A172 (cell line): ENCODE measurements at regions not wholly inside any gene's neighbourhood (a gene's known extent, or its start where the extent isn't known, plus 50 kb on each side); places are given as distances from the start of the nearest gene placed in this dataset.
"Not testable (repeated sequence)": the region's sequence is repeated elsewhere in the genome, so short reads cannot be mapped to it uniquely, and the experiment has no call there.

Source experiments
- DNase-seq: peaks from one replicate; pipeline ENCODE4 v3.0.0-alpha.2; 2015; ENCODE audit warnings: low spot score

DNA sequence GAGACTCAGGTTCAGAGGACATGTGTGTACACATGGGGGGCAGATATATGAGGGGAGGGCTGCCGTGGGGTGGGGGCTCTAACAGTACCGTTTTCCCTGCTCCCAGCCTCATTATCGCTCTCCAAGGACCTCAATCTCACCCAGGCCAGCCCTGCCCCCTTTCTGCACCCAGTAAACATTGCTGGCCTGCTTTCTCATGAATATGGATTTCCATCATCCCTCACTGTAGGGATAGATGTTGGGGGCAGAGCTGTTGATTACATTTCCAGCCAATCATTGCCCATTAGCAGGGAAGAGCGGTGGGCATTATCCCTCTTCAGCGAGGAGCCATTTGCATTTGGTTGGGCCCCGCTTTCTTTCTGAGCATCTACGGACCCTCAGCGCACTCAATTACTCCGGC lies 273.8 kb downstream of the RPS6KC1 start:
- no peak for DNase-seq

DNA sequence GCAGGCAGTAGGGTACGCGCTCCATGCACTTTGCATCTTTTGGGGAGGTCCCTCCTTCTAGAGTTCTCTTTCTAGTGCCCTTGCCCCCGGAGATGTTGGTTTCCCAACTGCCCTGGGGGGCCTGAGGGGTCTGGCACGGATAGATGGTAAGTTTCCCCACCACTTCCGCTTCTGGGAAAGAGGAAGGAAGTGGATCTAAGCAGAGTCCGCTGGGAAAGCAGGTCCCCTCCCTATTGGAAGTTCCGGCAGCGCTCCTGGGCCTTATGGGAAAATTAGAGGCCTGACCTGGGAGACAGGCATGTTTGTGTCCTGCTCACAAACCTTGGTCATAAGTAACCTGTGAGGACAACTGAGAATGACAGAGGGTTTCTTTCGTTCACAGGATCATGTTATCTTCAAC lies 274.4 kb downstream of the RPS6KC1 start:
- no peak for DNase-seq

DNA sequence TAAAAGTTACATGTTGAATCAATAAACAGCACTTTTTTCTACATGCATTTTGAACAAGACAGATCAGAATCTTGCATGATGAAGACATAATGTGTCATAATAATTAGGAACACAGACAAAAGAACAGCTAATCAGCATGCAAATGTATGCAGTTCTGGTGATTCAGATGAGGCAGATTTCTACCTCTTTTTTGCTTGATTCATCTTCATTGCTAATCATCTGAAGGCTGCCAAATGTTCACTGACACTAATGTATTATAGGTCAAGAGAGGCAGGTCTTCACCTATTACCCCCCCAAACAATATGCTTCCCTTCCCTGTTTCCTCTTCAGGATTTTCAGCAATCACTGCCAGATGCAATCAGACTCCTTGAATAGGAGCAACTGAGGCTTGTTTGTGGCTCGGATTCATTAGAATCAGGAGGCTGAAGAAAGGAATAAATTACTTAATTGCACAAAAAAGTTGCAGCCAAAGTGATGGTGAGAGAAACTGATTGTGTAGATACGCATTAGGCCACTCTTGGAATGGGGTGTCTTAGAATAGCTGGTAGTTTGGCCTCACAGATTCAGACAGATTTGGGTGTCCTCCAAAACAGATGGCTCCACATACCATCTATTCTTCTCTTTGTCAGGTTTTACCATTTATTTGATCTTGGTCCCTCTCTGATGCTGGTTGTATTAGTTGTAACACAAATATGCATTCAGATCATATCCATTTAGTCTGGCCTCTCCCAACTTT lies 275.4 kb downstream of the RPS6KC1 start:
- no peak for DNase-seq

DNA sequence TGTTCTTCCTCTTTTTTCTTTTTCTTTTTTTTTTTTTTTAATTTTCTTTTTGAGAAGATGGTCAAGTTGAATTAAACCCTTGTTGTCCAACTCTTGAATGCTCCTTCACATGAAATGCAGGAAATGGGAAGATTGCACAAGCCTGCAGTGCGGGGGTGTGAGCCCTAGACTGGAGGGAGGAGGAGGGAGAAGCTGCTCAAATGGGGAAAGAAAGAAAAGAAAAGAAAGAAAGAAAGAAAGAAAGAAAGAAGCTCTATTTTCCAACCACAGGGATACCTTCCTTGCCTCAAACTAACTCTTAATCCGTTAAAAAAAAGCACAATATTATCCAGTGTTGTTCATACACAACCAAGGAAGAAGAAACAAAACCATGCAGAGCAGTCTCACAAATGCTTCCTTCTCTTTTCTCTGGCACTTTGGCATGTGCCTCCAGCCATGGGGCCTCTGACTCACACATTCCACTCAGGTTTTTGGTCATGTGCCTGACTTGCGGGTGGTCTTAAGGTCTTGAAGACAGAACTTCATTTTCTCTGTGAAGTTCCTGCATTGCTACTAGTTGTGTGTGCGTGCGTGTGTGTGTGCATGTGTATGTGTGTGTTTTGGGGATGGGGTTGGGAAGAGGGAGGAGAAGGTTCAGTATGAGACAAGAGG lies 276.1 kb downstream of the RPS6KC1 start:
- peak; percentile 63 for DNase-seq

DNA sequence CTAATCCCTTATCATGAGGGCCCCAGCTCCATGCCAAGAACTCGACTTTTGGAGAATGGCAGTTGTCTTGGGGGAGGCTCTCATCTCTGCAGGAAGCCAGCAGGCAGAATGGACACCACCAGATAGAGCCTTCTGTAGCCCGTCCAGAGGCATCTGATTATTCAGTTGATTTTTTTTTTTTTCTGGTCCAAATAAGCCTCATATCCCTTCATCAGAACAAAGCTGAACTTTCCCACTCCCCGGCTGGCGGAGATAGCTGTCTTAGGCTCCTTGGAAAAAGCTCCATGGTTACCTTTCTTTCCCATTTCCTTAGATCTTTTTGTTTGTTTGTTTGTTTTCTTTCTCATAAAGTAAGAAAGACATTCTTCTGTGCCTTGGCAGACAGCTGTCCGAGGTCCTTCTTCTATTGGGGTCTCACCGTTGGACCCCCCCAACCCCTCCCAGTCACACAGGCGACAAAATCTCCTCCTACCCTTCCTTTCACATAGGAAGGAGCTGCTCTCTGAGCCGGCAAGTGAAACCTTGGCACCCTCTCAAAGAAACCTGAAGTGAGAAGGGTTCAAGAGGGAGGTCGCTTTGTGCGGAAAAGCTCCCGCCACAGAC lies 278.5 kb downstream of the RPS6KC1 start:
- no peak for DNase-seq

DNA sequence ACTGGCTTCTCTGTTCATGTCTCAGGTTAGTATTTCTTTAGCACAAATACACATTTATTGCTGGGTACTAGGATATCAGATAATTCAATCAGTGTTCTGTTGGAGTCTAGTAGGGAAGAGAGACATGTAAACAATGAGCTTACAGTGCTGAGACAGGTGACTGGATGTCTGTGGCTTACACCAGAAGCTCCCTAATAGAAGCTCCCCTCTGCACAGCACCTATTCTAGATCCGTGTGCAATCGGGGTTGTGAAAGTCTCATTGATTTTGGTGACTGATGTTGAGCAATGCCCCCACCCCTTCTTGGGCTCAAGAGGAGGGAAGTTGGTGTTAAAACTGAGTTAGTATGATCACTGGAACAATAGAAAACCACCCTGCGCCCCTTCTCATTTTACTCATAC lies 279.2 kb downstream of the RPS6KC1 start:
- DNase-seq, result no peak

DNA sequence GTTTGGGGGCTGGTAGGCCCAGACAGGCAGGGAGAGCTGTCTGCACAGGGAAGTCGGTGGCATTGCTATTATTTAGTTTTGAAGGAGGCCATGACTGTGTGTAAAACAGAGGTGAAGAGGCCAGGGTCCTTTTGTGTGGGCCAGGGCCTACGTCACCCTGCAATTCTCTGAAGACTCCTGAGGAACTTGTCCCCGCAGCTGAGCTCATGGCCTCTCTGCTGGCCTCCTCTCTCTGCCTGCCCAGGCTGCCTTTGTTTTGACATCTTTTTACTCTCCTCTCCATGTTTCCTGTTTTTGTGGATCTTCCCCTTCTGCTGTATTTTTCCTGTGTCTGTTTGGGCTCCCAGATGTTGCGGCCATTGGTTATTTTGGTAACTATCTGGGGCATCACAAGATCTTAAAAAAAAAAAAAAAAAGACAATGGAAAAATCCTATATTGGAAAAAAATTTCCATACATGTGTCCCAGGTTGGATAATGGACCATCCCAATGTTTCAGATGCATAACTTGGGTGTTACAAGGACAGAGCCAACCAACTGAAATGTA lies 280.7 kb downstream of the RPS6KC1 start:
- no peak for DNase-seq

DNA sequence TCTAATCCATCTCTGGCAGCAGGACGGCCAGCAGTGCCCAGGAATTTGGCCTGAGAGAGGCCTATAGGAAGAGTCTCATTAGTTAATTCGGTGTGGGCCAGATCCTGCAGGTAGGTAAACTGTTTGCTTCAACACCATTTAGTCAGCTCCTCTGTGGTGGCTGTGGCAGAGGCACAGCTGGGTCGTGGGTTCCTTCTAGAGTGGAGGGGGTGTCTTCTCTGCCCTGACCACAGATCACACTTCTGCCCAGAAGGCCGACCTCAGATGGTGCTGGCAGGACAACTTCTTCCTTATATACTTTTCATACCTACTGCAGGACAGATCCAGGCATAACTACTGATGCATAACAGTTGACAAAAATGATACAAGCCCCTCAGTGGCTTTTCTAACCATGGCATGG lies 281.4 kb downstream of the RPS6KC1 start:
- DNase-seq, result no peak

DNA sequence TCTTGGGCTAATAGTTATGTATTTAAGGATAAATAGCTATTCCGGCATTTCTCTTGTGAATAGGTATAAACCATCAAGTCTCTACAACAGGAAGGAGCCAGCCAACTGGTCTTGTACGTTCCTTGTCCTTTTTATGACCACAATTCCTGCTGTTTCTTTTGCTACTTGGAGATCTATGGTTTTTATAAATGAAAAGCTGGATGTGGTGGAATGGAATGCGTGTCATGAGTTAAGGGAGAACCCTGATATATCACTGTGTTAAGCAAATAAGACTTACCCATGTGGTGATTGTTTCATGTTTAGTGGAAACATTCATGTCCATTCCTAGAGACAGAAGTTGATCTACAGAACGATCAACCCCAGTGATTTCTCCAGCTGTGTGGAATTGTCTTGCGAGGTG lies 282.1 kb downstream of the RPS6KC1 start:
- no peak for DNase-seq

DNA sequence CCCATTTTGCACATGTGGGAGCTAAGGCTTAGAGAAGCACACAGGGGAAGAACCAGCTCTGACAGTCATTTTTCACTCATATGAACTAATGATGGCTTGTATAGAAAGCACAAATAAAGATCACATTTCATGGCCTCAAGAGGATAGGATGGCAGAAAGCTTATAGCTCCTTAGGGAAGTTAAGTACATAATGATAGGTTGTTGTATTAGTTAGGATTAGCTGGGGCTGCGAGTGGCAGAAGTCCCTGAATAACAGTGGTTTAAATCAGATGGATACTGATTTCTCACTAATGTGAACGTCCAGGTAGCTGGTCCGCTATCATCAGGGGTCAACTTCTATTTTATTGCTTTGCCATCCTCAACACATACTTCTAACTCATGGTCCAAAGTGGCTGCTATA lies 284.0 kb downstream of the RPS6KC1 start:
- DNase-seq, result no peak

DNA sequence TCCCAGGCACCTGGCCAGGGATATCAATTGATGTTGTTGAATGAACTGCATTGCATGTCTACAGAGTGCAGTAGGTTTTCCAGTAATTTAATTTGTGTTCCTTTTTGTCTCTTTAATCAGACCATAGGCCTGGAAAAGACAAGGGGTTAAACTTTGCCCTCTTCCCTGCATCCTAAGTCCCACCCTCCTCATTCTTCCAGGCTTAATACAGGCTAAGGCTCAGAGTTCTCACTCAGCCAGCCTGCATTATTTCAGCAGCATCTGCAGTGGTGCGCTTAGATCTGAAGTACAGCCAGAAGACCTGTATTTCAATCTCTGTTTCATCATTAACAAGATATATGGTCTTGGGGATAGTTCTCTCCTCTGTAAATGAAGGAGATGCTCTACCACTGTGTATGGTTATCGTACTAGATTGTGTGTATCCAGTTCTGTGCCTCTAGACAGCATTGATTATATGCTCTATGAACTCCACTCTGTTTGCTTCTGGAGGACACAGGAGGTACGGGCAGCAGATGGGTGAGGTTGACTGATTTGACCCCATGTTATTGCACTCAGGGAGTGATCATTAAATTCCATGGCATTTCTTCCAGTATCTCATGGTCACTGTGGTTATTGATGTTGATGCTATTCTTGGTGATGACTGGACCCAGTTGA lies 286.1 kb downstream of the RPS6KC1 start:
- no peak for DNase-seq

DNA sequence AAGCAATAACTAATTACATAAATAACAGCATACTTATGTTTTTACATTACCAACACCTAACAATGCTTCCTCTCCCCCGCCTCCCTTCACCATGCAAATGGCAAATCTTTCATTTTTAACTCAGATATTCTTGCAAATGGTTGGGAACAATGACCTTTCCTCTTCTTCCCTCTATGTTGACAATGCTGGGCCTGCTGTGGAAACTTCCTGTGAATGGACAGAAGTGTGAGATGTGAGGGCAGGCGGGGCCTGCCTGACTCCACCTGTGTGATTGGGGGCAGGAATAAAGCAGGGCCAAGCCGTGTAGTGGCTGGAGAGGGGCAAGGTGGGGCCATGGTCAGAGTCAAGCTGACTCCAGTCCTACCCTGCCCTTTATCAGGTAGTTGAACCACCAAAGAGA lies 289.6 kb downstream of the RPS6KC1 start:
- DNase-seq, result no peak

DNA sequence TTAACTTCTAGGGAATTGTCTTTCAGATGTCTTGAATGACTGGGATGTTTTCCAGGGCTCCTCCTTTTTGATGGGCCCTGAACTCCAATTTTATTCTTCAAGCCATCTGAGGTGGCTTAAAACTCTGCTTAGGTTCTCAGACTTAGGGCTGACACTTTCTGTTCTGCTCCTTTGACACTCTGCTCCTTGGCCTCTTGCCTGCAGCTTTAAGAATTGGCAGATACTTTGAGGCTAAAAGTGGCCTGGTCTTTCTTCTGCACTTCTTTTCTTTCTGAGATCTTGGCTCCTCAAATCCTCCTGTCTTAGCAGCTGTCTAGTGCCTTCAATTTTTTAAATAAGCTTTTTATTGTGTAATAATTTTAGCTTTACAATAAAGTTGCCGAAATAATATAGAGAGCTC lies 294.6 kb downstream of the RPS6KC1 start:
- no peak for DNase-seq

DNA sequence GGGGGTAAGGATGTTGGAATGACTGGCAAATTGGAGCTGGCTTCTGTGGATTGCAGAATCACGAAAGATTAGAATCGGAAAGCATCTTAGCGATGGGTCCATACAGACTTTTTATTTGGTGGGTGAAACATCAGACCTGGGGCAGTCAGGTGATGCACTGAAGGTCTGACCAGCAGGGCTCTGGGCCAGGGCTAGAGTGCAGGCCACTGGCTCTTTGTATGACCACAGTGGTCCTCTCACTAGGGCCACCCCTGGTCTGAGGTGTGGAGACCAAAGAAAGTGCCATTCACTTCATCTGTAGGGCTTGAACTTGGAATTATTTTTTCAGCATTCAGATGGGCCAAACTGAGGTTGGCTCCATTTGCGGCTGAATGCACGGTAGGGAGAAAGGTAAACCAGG lies 306.4 kb downstream of the RPS6KC1 start:
- no peak for DNase-seq

DNA sequence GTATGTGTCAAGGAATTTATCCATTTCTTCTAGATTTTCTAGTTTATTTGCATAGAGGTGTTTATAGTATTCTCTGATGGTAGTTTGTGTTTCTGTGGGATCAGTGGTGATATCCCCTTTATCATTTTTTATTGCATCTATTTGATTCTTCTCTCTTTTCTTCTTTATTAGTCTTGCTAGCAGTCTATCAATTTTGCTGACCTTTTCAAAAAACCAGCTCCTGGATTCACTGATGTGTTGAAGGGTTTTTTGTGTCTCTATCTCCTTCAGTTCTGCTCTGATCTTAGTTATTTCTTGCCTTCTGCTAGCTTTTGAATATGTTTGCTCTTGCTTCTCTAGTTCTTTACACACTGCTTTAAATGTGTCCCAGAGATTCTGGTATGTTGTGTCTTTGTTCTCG lies 307.3 kb downstream of the RPS6KC1 start:
- not testable (repeated sequence) for DNase-seq

DNA sequence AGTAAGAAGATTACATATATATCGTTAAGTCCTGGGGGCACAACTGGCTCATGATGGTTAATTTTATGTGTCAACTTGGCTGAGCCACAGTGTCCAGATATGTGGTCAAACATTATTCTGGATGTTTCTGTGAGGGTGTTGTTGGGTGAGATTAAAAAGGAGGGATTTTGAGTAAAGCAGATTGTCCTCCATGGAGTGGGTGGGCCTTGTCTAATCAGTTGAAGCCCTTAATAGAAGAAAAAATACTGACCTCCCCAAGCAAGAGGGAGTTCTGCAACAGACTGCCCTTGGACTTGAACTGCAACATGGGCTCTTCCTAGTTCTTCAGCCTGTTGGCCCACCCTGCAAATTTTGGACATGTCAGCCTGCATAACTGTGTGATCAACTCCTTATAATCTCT lies 311.6 kb downstream of the RPS6KC1 start:
- no peak for DNase-seq

DNA sequence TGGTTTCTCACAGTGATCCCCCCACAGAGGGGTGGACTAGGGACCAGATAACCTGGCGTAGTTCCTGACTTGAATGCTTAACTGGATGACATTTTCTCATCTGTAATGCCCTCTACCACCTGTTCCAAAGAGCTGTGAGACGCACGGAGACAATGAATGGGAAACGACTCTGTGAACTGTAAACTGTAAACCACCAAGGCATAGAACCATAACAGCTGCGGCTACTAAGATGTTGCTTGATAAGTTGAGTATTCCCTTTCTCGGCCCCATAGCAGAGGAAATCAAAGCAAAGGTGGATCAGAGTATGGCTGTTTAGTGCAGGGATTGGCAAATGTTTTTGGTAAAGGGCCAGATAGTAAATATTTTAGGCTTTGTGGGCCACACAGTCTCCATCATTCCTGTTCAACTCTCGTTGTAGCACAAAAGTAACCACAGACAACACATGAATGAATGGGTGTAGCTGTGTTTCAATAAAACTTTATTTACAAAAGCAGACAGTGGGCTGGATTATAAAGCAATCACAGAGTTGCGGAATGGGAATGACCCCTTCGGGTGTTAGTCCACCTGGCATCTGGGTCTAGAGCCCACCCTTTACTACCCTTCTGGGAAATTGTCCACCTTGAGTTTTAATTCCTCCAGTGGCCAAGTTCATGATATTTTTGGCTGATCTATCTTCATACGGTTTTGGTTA lies 315.2 kb downstream of the RPS6KC1 start:
- DNase-seq, result no peak

DNA sequence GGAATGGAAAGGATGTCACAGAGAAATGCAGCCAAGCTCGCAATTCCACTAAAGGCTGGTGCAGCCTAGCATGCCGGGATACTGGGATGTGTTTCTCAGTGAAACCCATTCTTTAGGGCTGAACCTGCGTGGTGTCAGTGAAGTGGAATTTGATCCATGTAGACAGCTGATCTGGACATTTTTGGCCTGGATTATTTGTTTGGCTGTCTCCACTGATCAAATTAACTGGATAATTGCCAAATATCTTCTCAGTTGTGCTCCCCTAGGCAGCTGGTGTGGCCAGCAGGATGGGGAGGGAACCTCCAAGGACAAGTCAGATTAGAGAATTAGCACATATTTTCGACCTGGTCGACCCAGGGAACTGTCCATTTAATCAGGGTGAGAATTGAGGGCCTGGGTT lies 318.4 kb downstream of the RPS6KC1 start:
- DNase-seq, result no peak

DNA sequence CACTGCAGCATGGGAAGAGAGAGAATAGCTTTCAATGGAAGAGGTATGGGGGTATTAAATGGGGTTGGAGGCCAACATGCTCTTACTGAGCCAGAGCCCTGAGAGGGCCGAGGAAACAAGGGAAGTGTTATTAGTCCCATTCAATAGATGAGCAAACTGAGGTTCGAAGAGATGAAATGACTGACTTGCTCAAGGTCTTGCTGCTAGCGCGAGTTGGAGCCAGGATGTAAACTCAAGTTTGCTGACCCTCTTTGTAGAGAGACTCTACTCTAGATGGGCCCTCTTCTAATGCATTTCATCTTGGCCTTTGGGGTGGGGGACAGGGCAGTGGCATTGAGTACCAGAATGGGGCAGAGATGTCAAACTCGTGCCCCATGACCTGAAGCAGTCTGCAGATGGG lies 319.5 kb downstream of the RPS6KC1 start:
- no peak for DNase-seq

DNA sequence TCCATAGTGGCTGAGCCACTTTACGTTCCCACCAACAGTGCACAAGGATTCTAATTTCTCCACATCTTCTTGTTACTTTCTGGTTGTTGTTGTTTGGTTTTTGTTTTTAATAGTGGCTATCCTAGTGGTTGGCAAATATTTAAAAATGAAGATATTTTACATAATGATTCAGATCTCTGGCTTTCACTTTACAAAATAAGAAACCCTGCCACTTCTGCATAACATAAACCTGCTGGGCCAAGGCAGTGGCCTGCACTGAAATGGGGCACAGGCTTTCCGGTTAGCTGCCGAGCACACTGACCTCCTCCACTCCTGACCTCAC lies 320.4 kb downstream of the RPS6KC1 start:
- DNase-seq, result no peak

DNA sequence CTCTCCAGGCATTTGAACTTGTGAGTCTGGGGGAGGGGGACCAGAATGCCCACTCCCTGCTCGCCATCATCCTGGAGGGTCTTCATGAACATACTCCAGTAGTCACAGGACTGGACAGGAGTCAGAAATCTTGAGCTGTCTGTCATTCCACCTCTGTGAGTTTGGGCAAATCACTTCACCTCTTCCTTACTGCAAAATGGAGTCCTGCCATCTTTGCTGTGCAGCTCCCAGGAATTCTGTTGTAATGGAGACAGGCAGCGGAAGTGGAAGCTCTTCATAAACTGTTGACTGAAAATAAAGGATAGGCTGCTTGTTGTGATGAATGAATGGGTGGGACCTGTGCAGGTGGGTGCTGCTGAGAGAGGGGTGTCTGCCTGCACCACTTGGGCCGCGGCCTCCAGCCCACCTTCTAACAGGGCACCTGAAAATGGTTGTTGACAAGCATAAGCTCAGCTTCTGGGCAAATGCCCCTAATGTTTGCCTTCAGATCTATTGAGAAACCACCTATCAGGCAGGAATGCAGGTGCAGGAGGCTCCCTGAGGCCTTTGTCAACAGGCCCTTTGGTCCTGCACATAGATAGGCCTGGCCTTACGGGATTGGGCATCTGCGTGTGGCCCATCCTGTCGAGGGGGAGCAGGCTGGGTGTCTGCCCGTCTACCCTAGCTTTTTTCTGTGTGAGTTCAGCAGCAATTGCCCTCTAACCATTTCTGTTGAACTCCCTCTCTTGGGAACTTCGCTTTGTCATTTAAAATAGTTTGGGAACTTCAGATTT lies 321.0 kb downstream of the RPS6KC1 start:
- no peak for DNase-seq
